ENCODE measurements at regions not wholly inside any gene's neighbourhood (a gene's known extent, or its start where the extent isn't known, plus 50 kb on each side); places are given as distances from the start of the nearest gene placed in this dataset.

GRCh38 chr5:166430491-166431319 is 1860.7 kb upstream of the WWC1 start:
- no peak for TF ChIP-seq CTCF (optimal IDR thresholded peaks at IDR 0.05 in 1 of 3, IDR thresholded peaks at IDR 0.05 in 1 of 3, conservative IDR thresholded peaks at IDR 0.05 in 1 of 3; ENCODE audit: extremely low read depth in 1 of 3, insufficient read depth in 2 of 3, low read length in 3 of 3)
- no peak for TF ChIP-seq EZH2 (IDR thresholded peaks at IDR 0.05; ENCODE audit: low read length)

Measured in keratinocyte (primary cell).